Smooth muscle cell (in vitro differentiated cells): ENCODE measurements at regions not wholly inside any gene's neighbourhood (a gene's known extent, or its start where the extent isn't known, plus 50 kb on each side); places are given as distances from the start of the nearest gene placed in this dataset.

Source experiments
- DNase-seq: peaks from one replicate; lab custom pipeline; 2025; ENCODE audit not compliant: unreplicated experiment; lab: John Stamatoyannopoulos, UW
- H2AFZ ChIP-seq: fragments of 200-600 bp; sonication (generic); 2 replicates; pipeline ENCODE4 v1.6.0; 2016; ENCODE audit warnings: antibody characterized with exemption, low read depth, mild to moderate bottlenecking
- H3F3A ChIP-seq: fragments of 200-600 bp; sonication (generic); 2 replicates; pipeline ENCODE4 v1.6.0; 2017; ENCODE audit warnings: antibody characterized with exemption, low read depth
- H3K27ac ChIP-seq: fragments of 200-600 bp; sonication (generic); 2 replicates; pipeline ENCODE4 v1.5.1; 2016; ENCODE audit warnings: low read depth, mild to moderate bottlenecking
- H3K27me3 ChIP-seq: fragments of 200-600 bp; sonication (generic); 2 replicates; pipeline ENCODE4 v1.6.1; 2016; ENCODE audit warnings: low read depth, mild to moderate bottlenecking
- H3K36me3 ChIP-seq: fragments of 200-600 bp; sonication (generic); 2 replicates; pipeline ENCODE4 v1.5.1; 2016; ENCODE audit warnings: low read depth
- H3K4me1 ChIP-seq: fragments of 200-600 bp; sonication (generic); 2 replicates; pipeline ENCODE4 v1.5.1; 2016; ENCODE audit warnings: low read depth
- H3K4me2 ChIP-seq: fragments of 200-600 bp; sonication (generic); 2 replicates; pipeline ENCODE4 v1.6.0; 2016; ENCODE audit warnings: mild to moderate bottlenecking
- H3K4me3 ChIP-seq: fragments of 200-600 bp; sonication (generic); 2 replicates; pipeline ENCODE4 v1.5.1; 2016; ENCODE audit warnings: mild to moderate bottlenecking
- H3K79me2 ChIP-seq: fragments of 200-600 bp; sonication (generic); 2 replicates; pipeline ENCODE4 v1.6.0; 2016; ENCODE audit warnings: low read depth, mild to moderate bottlenecking
- H3K9ac ChIP-seq: fragments of 200-600 bp; sonication (generic); 2 replicates; pipeline ENCODE4 v1.6.0; 2016; ENCODE audit warnings: low read depth
- H3K9me3 ChIP-seq: fragments of 200-600 bp; sonication (generic); replicated peaks from 2 replicates; pipeline ENCODE4 v1.5.1; 2016; ENCODE audit warnings: low read depth
- H4K20me1 ChIP-seq: fragments of 200-600 bp; sonication (generic); 2 replicates; pipeline ENCODE4 v1.6.0; 2016; ENCODE audit warnings: low read depth
- CTCF ChIP-seq: fragments of 200-600 bp; sonication (generic); IDR thresholded peaks from 2 replicates; pipeline ENCODE4 v1.5.1; 2017; ENCODE audit warnings: borderline replicate concordance, mild to moderate bottlenecking, antibody characterized with exemption; ENCODE audit not compliant: insufficient read depth, poor library complexity, severe bottlenecking
- WGBS: methylation state at CpG from one replicate; pipeline ENCODE4 v1.1.7; 2016; ENCODE audit warnings: low lambda C conversion rate; 5-methylcytosine and 5-hydroxymethylcytosine counted together

- Histone ChIP-seq H3K27ac (no peak overlapping the region), H3K9ac (no peak overlapping the region), H4K20me1 (no peaks in the 10 kb centered on the region), H3K4me3 (no peak overlapping the region), H3K36me3 (no peaks in the 10 kb centered on the region), H3K9me3 (no peaks in the 10 kb centered on the region), H3K27me3 (no peaks in the 10 kb centered on the region), H3K4me2 (no peak overlapping the region), H3F3A (no peaks in the 10 kb centered on the region), H3K4me1 (no peaks in the 10 kb centered on the region), H3K79me2 (no peaks in the 10 kb centered on the region), H2AFZ (no peak overlapping the region)
- no peak for DNase-seq
- no peak for TF ChIP-seq CTCF
- WGBS = 97% methylated on average over 1 of the region's 1 CpG
These were observed 354.9 kb upstream of the CDH8 start for GRCh38 chr16:62391134-62391533.

- Histone ChIP-seq H3K79me2 (no peaks in the 10 kb centered on the region), H4K20me1 (no peaks in the 10 kb centered on the region), H3K4me3 (no peak overlapping the region), H3K27ac (no peak overlapping the region), H3K4me2 (no peak overlapping the region), H3K27me3 (no peaks in the 10 kb centered on the region), H3K4me1 (no peaks in the 10 kb centered on the region), H3F3A (no peaks in the 10 kb centered on the region), H3K36me3 (no peaks in the 10 kb centered on the region), H2AFZ (no peak overlapping the region), H3K9me3 (no peaks in the 10 kb centered on the region), H3K9ac (no peak overlapping the region)
- TF ChIP-seq CTCF = no peak
- no peak for DNase-seq
These were observed 354.0 kb upstream of the CDH8 start for GRCh38 chr16:62390214-62390613.

GRCh38 chr16:62386411-62386810 lies 350.2 kb upstream of the CDH8 start:
- H3K4me3 ChIP-seq = no peak overlapping the region
- H3K9me3 ChIP-seq = no peaks in the 10 kb centered on the region
- H3K4me1 ChIP-seq = no peaks in the 10 kb centered on the region
- peaks cover 3% of the 10 kb centered on the region for H3K27me3 ChIP-seq
- H2AFZ ChIP-seq = no peak overlapping the region
- no peak overlapping the region for H3K4me2 ChIP-seq
- no peak overlapping the region for H3K9ac ChIP-seq
- no peaks in the 10 kb centered on the region for H3F3A ChIP-seq
- no peaks in the 10 kb centered on the region for H4K20me1 ChIP-seq
- no peak overlapping the region for H3K27ac ChIP-seq
- no peaks in the 10 kb centered on the region for H3K79me2 ChIP-seq
- no peaks in the 10 kb centered on the region for H3K36me3 ChIP-seq
- no peak for DNase-seq
- WGBS = 73% methylated on average over 5 of the region's 5 CpGs
- TF ChIP-seq CTCF = no peak

- Histone ChIP-seq H3K4me1 (no peaks in the 10 kb centered on the region), H3K4me2 (no peak overlapping the region), H3K27ac (no peak overlapping the region), H3K9me3 (no peaks in the 10 kb centered on the region), H3K27me3 (peaks cover 3% of the 10 kb centered on the region), H3K36me3 (no peaks in the 10 kb centered on the region), H3K4me3 (no peak overlapping the region), H3K9ac (no peak overlapping the region), H4K20me1 (no peaks in the 10 kb centered on the region), H2AFZ (no peak overlapping the region), H3F3A (no peaks in the 10 kb centered on the region), H3K79me2 (no peaks in the 10 kb centered on the region)
- WGBS = 91% methylated on average over 2 of the region's 2 CpGs
- TF ChIP-seq CTCF = no peak
- DNase-seq = no peak
These were observed 347.7 kb upstream of the CDH8 start for GRCh38 chr16:62383941-62384340.
